Fibroblast of gingiva (primary cell): ENCODE measurements at regions not wholly inside any gene's neighbourhood (a gene's known extent, or its start where the extent isn't known, plus 50 kb on each side); places are given as distances from the start of the nearest gene placed in this dataset.

Experiments
- DNase-seq: peaks from one replicate; pipeline ENCODE4 v3.0.0-alpha.2; 2011; ENCODE audit warnings: low read depth

DNA sequence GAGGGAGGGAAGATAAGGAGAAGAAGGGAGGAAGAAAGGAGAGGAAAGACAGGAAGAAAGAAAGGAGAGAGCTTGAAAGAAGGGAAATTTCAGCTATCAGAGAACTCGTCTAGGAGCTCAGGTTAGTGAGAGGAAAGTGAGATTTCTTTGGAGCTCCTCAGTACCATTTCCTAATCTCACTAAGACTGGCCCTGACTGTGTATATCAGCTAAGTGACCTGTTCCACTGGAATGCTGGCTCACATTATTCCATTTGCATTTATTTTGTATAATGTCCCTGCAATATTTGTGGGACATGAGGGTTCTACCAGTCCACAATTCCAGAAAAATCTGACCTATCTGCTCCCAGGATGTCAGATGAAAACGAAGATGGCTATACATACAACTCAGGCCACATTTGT lies 114.7 kb upstream of the CELF2 start:
- DNase-seq, result no peak

DNA sequence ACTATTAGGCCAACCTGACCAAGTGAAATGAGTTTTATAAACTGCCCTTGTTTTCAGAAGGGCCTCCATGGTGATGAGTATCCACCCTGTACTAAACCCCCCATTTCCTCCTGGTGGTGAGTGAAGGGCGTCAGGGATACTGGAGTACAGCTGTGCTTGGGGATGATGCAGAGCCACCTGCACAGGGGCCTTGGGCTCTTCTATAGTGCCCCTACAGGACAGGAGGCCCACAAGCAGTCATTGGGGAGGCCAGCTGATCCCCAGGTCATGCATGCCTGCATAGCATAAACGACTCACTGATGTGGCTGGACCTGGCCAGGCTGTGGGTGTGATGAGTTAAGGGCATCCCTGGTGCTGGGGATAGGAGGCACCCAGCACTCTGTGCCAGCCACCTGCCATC lies 114.1 kb upstream of the CELF2 start:
- no peak for DNase-seq

DNA sequence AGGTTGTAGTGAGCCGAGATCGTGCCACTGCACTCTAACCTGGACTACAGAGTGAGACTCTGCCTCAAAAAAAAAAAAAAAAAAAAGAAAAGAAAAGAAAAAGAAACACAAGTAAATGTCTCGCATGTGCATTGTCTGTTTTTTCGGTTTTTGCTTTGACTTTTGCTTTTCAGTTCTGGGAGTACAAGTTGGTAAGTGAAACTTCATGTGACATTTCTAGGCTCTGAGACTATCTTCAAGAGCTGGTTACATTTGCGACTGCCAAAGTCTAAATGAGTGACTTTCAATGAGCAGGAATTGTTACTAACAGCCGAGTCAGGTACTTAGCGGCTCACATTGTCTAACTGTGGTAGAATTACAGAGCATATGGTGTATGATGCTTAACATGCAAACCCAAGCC lies 107.0 kb upstream of the CELF2 start:
- no peak for DNase-seq

DNA sequence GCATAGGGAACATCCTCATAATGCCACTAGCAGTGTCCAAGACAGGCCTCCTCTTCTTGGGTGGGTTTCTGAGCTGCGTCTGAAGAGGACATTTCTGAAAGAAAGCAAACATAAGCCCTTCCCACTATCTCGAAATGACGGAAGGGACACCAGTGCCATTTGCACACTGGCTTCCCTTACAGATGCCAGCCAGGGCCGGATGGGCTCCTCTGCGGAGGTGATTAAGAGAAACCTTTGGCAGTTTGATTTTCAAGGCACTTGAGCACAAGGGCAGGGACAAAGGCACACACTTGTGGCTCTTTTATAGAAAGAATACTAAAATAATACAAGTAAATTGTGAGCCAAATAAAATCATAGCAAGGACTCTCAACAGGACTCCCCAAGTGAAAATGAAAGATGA lies 106.6 kb upstream of the CELF2 start:
- no peak for DNase-seq

DNA sequence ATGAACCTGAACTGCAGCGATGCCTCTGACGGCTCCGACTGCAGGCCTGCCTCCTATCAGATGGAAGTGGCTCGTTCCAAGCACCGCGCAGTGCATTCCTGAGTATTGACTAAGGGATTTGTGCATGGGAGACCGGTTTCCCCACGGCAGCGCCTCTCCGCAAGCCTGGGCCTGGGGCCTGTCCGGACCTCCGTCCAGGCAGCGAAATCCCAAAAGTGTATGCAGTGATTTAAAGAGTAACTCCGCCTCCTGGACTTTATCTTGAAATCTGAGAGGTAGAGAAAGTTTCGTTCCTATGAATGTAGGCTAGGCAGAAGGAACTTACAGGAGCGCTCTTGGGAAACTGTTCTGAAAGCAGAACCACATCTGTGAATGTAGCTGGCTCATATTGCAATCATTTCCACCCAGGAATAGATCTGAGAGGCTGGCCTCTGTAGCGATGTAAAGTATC lies 106.2 kb upstream of the CELF2 start:
- peak; percentile 94 for DNase-seq

DNA sequence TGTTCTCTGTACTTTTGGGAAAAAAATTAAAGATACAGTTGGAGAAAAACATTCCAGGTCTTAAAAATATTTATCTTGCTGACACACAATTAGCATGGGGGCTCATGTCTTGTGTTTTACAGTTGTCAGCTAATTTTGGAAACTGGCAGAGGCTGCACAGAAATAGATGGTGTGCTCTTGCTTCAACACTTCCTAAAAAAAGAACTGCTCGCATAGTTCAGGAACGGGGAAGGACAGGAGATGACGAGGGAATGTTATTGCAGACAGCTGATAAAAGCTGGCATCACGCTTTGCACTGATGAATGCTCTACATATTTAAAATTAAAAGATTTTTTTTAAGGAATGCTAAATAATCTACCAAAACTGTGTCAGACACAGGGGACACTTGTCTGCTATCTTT lies 103.5 kb upstream of the CELF2 start:
- DNase-seq, result no peak

DNA sequence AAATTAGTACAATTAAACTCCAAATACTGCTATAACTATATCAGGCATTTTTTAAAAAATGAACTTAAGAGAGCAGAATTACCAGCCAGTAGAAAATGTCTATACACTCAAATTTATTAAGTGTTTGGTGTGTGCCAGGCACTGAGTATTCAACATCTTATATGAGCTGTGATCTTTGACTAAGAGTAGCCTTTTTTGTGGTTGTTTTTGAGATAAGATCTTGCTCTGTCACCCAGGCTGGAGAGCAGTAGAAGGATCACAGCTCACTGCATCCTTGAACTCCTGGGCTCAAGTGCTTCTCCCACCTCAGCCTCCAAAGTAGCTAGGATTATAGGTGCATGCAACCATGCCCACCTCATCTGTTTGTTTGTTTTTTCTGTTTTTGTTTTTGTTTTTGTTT lies 102.5 kb upstream of the CELF2 start:
- no peak for DNase-seq

DNA sequence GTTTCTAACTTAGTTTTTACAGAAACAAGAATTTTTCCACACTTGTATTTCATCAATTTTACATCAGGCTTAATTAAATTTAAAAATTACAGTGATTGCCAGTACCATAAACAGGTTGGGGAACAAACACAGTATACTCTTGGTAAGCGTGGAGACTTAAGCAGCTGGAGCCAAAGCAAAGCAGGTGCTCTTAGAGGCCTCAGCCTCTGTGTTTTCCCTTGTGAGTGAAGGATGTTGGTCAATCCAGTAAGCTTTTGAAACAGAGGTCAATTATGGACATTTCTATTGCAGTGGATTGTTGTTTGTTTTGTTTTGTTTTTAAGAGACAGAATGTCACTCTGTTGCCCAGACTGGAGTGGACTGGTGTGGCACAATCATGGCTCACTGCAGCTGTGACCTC lies 100.6 kb upstream of the CELF2 start:
- no peak for DNase-seq

DNA sequence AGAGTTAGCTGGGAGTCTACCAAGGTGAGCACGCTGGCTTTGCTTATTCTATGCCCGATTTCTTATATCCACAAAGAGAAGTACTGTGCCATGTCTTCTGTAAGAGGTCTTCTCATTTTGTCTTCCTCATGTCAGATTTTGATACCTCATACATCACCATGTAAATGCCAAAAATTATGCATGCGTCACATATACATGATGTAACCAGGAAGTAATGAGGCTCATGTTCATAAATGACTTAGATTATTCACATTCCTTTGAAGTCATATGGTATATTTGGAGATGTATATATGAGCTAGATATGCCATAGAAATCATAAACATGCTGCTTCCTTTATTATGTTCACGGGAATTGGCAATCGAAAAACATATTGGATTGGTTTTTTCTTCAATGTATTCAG lies 97.7 kb upstream of the CELF2 start:
- DNase-seq, result no peak

DNA sequence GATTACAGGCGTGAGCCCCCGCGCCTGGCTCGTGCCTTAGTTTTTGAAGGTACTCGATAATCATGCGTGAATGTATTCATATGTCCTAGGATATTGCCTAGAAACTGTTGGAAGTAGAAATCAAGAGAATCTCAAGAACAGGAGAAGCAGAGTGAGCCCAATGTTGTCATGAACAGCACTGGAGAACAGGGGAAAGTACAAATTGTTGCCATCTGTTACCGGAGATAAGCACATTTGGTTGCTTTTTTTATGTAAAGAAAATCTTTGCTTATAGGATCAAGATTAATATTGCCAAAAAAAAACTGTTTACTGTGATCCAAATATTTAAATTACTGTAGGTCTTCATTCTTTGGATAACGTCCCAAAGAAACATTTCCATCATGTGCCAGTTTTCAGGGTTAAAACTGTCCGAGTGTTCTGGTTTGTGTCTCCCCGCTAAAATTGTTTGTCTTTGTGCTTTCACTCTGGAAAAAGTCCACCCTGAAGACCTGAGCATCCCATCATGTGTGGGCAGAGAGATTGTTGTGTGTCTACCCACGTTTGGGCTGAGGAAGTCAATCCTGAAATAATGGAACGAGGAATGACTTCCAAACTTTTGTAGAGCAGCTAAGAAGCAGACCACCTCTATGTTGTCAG lies 95.7 kb upstream of the CELF2 start:
- no peak for DNase-seq

DNA sequence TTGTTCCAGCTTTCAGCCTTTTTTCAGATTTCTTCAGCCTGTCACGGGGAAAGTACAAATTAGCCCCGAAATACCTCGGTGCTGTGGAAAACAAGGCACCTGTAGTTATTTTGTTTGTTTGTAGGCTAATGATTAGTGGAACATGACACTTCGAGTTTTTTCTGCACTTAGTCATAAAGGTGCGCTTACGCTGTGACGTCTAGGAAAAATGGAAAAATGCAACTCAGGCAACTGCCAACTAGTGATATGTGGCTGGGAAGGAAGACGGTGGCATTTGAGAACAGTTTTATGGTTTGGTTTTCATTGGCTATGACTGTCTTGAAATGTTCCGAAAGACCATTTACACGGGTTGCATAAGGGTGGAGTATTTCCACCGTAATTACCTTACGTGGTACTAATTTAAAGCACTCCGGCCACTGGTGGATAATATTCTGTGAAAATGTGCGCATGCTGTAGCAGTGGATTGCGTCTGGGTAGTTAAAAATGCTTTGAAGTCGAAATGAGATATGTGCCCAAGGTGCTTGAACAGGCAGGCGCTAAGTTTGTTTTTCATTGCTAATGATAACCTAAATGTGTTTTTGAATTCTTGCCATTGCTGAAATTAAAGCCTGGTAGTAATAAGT lies 94.5 kb upstream of the CELF2 start:
- no peak for DNase-seq

DNA sequence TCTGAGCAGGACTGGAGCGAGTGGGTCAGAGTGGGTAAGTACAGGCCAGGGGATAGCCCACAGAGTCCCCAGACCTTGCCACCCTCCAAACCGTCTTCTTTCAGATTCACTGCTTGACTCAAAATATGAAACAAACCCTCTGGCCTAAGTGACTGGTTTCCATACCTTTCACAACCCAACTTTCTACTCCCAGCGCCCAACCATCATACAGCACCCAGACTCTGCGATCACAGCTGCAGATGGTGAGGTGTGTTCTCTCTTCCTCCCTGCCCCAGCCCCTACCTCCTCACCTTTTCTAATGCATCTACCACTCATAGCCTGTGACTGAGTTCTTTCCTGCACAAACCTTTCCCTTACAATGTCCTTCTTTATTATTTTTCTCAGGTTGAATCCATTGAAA lies 92.0 kb upstream of the CELF2 start:
- no peak for DNase-seq

DNA sequence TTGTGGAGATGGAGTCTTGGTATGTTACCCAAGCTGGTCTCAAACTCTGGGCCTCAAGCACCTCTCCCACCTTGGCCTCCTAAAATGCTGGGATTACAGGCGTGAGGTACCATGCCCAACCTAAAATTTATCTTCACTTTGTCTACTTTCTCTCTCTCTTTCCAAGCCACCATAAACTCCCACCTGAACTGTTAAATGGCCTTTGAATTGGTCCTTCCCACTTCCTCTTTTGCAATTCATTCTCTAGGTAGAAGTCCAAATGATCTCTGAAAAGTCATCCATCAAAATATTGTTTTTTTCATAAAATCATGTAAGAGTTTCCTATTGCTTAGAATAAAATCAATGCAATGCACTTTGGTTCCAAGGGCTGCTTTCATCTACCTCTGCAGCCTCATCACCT lies 90.1 kb upstream of the CELF2 start:
- DNase-seq, result no peak

DNA sequence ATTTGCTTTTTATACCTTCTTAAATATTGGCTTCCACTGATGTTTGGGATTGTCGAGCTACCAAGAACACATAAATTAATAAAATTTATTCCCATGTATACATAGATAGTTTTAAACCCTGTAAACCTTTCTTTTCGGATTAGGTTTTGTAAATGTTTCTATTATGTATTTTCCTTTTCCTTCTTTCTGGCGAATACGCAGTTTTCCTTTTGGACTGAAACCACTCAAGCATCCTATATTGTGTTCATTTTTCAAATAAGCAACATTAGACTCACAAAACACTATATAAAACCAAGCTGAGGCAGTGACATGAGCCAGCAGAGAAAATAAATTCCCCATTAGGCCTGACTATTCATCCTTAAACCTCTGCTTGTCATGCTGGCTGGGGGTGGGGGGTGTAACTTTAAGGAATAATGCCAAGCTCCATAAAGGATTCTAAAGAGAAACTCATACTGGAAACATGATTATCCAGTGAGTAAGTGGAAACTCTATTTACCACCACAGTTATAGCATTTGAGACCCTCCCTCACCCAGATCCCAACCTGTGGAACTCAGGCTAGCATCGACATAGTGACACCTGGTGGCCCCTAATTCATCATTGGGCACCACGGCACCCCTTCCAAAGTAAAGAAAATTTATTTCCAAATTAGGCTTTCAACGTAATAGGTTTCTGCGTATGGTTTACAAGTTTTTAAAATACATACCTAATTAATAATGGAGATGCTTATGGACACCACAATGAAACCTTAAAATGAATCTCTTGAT lies 86.5 kb upstream of the CELF2 start:
- DNase-seq, result no peak

DNA sequence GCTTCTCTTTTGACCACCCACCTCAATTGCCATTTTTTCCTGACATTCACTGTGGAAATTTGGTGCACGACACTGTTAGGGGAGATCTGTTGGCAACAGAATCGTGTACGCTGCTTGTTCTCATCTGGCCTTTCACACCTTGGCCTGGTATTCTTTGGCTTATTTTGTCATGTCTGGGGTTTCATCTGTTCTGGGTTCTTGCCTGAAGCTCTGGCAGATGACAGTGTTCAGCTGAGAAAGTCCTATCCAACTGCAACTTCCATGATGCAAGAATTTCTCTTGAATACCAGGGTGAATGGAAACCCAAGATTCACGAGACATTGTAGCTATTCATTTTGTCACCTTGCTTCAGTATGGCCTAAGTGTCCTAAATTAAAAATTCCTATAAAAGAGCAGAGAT lies 82.6 kb upstream of the CELF2 start:
- DNase-seq, result no peak

DNA sequence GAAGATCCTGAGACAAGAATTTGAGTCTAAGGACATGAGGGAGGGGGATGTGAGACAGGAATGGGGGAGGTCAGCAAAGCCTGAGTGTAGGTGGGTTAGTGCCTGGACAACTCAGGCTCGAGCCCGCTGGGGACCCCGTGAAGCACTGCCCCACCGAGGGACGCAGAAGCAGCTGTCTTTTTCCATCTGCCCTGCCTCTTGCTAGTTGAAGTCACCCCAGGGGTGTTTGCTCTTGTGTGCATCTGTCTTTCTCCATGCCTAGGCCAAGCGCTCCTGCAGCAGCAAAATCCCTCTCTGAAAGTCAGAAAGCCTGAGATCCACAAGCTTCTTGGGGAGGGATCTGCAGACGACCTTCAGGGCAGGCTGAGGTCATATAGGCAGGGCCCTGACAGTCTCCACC lies 79.0 kb upstream of the CELF2 start:
- no peak for DNase-seq

DNA sequence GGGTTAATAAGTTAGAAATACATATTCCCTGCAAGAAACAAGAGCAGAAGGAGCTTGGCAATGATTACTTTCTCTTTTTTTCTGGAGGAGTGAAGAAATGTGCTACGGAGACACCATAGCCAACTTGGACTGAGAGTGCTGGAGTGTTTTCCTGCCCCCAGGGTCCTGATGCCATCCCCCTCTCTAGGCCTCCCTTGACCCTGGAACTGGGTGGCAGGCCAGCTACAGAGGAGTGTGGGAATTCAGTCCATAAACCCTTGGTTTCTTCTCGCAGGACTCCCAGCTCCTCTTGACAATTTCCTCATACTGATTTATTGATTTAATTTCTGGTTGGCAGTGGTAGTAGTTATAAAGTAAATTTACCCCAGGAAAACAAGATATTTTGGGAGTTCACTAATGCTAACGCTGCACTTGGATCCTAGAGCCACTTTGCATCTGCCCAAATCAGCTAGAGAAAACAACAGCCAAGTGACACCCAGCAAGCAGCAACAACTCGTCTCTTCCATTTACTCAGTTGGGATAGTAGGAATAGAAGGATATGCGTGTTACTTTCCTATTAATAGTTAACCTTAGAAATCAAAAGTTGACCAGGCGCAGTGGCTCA lies 76.4 kb upstream of the CELF2 start:
- no peak for DNase-seq

DNA sequence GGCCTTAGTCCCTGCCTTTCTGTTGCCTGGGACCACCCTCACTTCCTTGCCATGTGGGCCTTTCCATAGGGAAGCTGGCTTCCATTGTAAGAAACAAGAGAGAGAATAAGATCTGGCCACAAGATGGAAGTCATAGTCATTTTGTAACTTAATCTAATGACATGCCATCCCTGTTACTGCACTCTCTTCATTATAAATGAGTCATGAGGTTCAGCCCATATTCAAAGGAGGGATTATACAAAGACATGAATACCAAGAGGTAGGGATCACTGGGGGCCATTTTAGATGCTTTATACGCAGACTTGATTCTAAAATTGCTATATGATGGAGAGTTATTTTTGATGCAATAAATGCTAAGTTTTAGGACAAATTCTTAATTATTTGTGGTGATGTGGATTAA lies 75.2 kb upstream of the CELF2 start:
- DNase-seq, result no peak

DNA sequence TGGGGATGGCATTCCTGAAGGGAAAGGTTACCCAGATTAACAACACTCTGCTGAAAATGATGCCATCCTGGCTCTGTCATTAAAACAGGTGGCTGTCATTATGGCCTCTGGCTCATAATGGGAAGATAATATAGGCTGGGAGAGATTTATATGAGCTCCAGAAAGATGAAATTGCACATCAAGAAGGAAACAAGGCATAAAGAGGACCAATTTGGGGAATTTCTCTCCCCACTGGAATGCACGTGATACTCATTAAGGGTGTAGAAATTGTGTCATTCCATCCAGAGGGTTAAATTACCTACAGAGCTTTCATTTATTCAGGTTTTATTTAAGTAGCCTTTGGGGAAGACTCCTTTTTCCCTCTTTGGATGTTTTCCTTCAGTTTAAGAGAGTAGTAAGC lies 71.6 kb upstream of the CELF2 start:
- DNase-seq, result no peak

DNA sequence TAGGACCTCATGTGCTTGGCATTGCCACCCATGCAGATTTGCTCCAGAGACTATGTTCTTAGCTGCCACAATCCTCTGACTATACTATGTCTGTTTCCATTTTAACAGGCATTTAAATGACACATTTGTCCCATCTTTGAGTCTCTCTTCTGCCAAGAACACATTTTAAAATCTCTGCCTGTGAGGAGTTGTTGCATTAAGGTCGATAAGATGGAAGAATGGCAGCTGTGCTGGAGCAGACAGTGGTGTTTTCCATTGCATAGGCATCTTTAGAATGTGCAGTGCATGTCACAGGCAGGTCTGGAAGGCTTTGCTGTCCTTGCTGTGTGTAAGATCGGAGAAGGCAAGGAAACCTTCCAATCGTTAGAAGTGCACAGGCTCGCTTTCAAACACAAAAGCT lies 70.9 kb upstream of the CELF2 start:
- no peak for DNase-seq

DNA sequence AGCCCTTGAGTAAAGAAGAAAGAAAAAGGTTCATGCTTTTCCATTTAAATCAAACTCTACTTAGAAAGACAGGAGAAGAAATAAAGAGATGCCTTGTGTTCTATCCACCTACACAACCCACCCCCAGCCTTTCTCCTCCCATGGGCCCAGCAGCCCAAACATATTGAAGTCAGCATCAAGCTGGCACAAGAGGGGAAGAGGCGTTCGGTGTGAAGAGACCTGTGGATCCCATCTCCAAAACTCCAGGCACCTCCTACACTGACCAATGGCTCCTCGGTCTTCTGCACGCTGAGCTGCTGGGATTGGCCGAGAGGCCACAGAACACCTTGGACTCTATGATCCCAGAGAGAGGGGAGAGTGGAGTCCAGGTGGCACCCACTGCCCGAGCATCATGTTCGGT lies 66.0 kb upstream of the CELF2 start:
- no peak for DNase-seq

DNA sequence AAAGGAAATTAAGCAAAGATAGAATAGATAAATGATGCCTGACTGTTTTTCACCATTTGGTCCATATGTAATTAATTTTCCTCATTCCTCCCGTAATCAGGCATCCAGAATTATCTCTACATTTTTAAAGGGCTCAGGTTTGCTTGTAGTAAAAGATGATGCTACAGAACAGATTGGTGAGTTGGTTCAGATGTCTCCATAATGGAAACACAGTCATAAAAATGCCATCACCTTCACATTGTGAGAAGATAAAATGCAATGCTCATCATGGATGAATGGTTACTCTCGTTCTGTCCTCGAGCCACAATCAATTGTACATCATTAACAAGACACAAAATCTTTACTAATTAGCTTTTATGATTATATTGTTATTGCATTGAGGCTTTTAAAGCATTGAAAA lies 64.9 kb upstream of the CELF2 start:
- no peak for DNase-seq
